Left cardiac atrium (tissue), 4 donors: ENCODE measurements at regions not wholly inside any gene's neighbourhood (a gene's known extent, or its start where the extent isn't known, plus 50 kb on each side); places are given as distances from the start of the nearest gene placed in this dataset.
A peak's percentile ranks its signal among the peaks of the same experiment; 100 is the strongest.

ENCODE experiments used
- ATAC-seq, 2 donors: fragments of 200-7000 bp; cut with Tn5 transposase; one replicate each; pipeline ENCODE4 v1.9.1; 2020; ENCODE audit warnings: mild to moderate bottlenecking in 2 of 2, moderate library complexity in 2 of 2
- DNase-seq: peaks from one replicate; pipeline ENCODE4 v3.0.0-alpha.2; 2020
- intact Hi-C, 2 donors: fragments of 100-400 bp; cut with DNase I; formaldehyde crosslinking; loops; one replicate each; pipeline versions ENCODE4 v1.14.1 to v1.15.1; 2022 to 2023
- donor health status: DM: no; HTN: yes; CAD: no.
- donor health status: DM: no; HTN: yes; CAD: no; lungs with severe emphysema.
- donor health status: DM: yes; HTN: yes; CAD: no.
- donor health status: Dilated cardiomyopathy.

DNA sequence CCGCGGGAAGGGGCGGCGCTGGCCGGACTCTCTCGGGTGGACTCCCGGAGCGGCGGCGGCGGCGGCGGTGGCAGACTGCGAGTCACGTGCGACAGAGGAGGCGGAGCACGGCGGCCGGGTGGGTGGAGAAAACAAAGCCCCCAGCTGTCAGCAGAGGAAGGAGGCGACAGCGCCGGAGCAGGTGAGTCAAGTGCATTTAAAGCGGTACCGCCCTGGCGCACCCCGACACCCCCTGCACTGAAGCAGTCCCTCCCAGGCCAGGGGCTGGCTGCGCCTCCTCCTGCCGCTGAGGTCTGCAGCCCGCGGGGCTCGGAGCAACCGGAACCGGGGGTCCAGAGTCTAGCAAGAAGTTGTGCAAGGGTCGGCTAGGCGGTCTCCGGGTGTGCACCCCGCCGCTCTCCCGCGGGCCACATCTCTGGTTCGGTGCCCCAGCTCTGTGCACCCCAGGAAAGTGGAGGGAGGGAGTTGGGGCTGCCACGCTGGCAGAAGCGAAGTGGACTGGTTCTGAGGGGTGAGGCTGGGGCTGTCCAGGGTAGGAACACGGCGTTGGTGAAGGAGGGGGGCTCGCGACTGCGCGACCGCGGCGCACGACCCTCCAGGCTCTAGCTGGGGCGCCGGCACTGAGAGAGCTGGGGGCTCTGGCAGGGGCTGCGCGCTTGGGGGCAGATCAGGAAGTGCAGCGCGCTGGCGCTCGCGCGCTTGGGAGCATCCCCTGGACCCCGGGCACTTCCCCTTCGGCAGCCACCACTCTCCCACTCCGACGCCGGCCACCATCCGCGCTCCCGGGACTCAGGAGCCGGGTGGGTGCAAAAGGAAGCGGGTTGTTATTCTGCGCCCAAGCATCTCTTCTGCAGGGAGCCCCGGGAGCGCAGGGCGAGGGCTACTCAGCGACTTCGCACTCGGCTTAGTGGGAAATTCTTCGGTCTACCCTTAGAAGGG is 64.0 kb upstream of the MAPRE2 start:
- intact Hi-C loops, result loop anchor here in 1 of 2 donors (10.0 kb wide), 1 partner anchor 92 kb away; no protein-coding TSS in a partner anchor
- peak; percentile 80 to 85 for ATAC-seq
- DNase-seq, result peak; percentile 82

DNA sequence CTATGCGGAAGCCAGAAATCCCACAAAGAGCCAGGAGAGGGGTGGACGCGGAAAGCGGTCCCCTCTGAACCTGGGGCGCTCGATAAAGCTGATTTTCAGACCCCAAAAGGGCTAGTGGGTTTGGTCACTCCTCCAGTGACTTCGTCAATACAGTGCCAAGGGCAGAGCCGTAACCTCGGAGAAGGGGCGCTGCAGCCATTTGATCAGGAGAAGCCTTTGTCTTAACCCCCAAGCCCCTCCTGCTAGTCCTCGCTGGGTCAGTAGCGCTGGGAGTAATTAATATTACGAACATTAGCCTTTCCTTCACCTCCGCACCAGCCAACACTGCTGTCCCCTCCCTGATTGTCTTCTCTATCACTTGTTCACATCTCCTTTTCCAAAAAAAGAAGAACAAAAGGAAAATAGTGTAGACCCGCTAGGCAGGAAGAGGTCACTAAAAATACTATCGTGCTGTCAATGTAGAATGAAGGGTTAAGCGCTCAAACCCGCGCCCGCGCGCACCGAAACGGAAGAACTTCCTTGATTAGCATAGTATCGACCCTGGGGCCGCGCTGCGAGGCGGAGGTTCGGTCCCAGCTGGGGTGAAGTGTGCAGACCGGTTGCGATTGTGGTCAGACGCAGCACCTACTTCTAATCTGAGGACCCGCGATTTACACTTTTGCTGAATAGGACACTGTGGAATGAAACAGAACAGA is 63.2 kb upstream of the MAPRE2 start:
- DNase-seq, result peak; percentile 45
- peak; percentile 20 to 34 for ATAC-seq
- intact Hi-C loops, result loop anchor here in 1 of 2 donors (10.0 kb wide), 1 partner anchor 93 kb away; no protein-coding TSS in a partner anchor

DNA sequence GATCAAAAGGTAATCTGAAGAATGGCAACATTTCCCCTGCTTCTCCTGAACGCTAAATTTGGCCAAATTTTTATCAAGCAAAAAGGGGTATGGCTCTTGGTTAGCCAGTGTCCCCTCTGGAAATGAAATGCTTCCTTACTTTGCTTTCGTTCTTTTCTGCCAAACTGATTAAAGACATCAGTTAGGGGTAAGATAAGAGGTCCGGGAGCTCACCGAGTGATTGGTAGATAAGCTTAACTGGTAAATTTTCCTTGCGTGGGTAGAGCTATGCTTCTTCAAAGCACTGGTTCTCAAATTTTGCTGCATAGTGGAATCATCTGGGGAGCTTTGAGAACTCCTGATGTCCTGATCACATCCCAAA is 62.7 kb upstream of the MAPRE2 start:
- intact Hi-C loops, result loop anchor here in 1 of 2 donors (10.0 kb wide), 1 partner anchor 94 kb away; no protein-coding TSS in a partner anchor
- ATAC-seq, result no peak
- DNase-seq, result no peak

DNA sequence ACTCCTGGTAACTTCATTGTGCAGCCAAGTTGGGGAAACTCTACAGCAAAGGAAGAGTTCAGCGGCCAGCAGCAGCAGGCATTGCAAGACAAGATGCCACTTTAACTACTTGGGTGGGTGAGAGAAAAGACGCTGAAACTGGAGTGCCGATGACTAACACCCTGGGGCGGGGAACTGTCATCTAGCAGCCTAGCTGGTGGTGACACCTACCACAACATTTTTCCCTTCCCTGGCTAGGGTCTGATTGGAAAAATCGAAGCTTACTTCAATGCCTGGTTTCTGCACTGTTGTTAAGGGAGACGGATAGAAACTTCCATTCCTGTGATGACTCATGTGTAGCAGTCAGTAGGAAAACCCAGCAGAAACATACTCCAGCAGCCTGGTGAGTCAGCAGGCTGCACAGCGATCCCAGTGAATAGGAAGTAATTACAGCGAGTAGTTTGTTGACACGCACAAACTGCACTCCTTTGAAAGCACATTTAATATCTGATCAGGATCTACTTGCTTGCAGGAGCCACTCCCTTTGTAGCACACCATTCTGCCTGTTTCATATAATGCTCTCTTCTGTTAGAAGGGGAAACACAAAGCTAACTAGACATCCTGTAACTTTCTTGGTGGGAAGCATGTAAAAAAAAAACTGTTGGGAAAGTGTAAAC is 62.1 kb upstream of the MAPRE2 start:
- intact Hi-C loops, result loop anchor here in 1 of 2 donors (10.0 kb wide), 1 partner anchor 94 kb away; no protein-coding TSS in a partner anchor
- DNase-seq (peak; percentile 72), ATAC-seq (peak; percentile 58 to 91)

DNA sequence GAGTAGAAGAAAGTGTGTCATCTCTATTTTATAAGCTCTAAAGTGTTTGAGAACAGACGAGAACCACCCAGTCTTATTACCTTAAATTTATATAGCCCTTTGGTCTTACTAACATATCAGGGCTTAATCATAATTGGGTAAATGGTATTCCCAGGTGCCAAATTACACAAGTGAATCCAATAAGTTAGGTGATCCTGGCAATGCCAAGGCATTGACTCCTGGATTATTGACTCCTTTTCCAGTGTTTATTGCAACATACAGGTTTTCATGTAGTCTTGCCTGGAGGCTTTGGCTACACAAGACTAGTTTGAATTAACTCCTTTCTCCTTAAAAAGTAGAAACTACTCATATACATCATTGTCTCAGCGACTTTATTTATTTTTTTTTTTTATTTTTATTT is 59.7 kb upstream of the MAPRE2 start:
- no peak for ATAC-seq
- intact Hi-C loops, result no loop called here

DNA sequence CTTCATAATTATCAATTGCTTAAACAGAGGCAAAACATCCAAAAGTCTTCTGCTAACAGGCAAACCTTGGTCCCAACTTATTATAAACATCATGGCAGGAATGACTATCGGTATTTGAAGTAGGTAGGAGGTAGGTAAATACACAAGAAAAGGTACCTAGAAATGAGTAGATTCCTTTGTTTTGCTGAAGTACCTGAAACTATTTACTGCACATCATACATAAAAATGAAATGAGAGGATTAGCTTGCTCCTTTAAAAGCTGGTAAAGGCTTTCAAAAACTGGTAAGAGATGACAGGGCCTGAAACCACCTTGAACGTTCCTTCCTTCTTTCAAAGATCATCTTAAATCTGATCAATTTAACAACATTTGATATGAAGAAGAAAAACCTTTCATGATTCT is 55.2 kb upstream of the MAPRE2 start:
- no peak for ATAC-seq
- DNase-seq, result no peak
- intact Hi-C loops, result no loop called here

More for the DNA sequence above, 59.7 kb upstream of the MAPRE2 start:
- DNase-seq, result no peak

DNA sequence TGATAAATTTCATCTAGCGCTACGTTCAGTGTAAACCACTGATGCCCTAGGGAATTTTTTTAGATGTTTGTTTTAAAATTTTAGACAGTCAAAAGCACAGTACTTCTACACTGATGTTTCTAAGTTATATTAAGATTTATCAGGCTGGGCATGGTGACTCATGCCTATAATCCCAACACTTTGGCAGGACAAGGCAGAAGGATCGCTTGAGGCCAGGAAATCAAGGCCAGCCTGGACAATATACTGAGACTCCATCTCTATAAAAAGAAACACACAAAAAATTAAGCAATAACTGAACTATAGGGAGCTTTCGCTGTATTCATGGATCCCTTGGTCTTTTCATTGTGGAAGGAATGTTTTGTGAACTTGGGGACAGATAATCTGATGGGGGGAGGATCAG is 50.6 kb upstream of the MAPRE2 start:
- DNase-seq (no peak), ATAC-seq (peak; percentile 80 to 85)
- intact Hi-C loops, result no loop called here

DNA sequence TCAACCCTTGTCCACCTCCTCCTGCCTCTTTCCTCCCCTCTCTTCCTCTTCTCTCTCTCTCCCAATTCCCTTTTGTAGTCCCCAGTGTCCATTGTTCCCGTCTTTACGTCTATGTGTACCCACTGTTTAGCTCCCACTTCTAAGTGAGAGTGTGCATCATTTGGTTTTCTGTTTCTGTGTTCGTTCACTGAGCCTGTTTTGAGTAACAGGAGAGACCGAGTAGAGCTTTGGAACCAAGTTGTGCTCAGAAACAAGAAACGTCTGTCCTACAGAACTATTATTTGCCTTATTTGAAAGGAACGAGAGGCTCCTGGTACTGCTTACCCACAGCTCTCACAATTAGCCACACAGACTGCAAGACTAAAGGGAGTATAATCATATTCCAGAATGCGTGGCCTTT is 50.1 kb upstream of the MAPRE2 start:
- DNase-seq (no peak), ATAC-seq (no peak)
- intact Hi-C loops, result no loop called here
